GM10266 (cell line): ENCODE measurements at regions not wholly inside any gene's neighbourhood (a gene's known extent, or its start where the extent isn't known, plus 50 kb on each side); places are given as distances from the start of the nearest gene placed in this dataset.
"Not testable (repeated sequence)": the region's sequence is repeated elsewhere in the genome, so short reads cannot be mapped to it uniquely, and the experiment has no call there.

Source experiments
- DNase-seq: peaks from one replicate; pipeline ENCODE4 v3.0.0; 2012; ENCODE audit errors: extremely low spot score
- CTCF ChIP-seq: IDR thresholded peaks from 2 replicates; pipeline ENCODE4 v1.5.1; 2012; ENCODE audit warnings: mild to moderate bottlenecking, low read depth; ENCODE audit not compliant: control insufficient read depth, insufficient read depth; ENCODE audit errors: missing control alignments

GRCh38 chr1:55517036-55517435 lies 301.9 kb upstream of the USP24 start:
- DNase-seq: no peak
- TF ChIP-seq CTCF: no peak

- not testable (repeated sequence) for DNase-seq
Observed at GRCh38 chr1:55514571-55514970, 299.4 kb upstream of the USP24 start.

GRCh38 chr1:55512466-55512865 lies 297.3 kb upstream of the USP24 start:
- no peak for TF ChIP-seq CTCF
- no peak for DNase-seq

GRCh38 chr1:55507578-55507931 lies 292.4 kb upstream of the USP24 start:
- TF ChIP-seq CTCF: no peak
- no peak for DNase-seq

- DNase-seq: no peak
- TF ChIP-seq CTCF: no peak
Observed at GRCh38 chr1:55506740-55507577, 291.8 kb upstream of the USP24 start.

- no peak for DNase-seq
- TF ChIP-seq CTCF: no peak
Observed at GRCh38 chr1:55505326-55505725, 290.2 kb upstream of the USP24 start.

- TF ChIP-seq CTCF: no peak
- DNase-seq: no peak
Observed at GRCh38 chr1:55504306-55504731, 289.2 kb upstream of the USP24 start.
